Right hindlimb (tissue), 1 donor: ENCODE measurements at regions not wholly inside any gene's neighbourhood (a gene's known extent, or its start where the extent isn't known, plus 50 kb on each side); places are given as distances from the start of the nearest gene placed in this dataset.
"Not testable (repeated sequence)": the region's sequence is repeated elsewhere in the genome, so short reads cannot be mapped to it uniquely, and the experiment has no call there.

Experiments used
- DNase-seq: peaks from one replicate; pipeline ENCODE4 v3.0.0-alpha.2; 2018

DNA sequence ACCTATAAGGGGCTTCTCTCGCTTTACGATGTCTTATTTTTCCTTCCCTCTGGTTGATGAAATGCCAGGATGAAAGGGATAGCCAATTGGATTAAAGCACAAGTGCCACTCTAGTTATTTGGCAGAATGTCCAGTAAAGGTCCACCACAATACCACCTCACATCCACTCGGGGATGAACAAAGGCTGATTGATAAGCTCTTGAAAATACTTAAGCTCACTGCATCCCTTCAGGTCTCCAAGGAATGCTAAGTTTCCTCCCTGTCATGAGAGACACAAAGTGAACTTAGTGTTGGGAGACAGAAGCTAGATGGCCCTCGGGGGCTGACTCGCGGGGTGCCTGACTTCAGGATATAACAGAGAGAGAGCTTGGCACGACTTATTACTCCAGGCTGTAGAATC, 185.9 kb upstream of the ZNF644 start:
- not testable (repeated sequence) for DNase-seq

DNA sequence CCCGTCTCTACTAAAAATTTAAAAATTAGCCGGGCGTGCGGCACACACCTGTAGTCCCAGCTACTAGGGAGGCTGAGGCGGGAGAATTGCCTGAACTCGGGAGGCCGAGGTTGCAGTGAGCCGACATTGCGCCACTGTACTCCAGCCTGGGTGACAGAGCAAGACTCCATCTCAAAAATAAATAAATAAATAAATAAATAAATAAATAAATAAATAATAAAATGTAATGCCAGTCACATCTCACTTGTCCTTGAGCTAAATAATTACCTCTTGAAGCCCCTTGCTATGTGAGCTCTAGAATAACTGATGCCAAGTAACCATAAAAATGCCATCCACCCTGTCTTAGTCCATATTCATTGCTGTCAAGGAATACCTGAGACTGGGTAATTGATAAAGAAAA, 182.3 kb upstream of the ZNF644 start:
- not testable (repeated sequence) for DNase-seq

DNA sequence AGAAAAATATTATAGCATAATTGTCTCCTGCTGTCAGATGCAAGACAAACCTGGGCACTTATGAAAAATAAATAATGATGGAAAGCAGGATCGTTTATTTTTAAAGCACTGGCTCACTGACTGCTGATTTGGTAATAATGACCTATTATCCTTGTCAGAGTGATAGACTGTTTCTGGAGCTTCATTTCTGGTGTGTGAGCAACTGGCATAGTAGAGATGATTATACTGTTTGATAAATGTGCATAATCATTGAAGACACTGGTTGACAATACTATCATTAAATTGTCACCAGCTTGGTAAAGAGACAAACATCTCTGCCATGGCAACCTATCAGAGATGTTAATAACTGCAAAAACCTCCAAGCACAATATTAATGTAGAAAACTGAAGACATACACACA, 179.9 kb upstream of the ZNF644 start:
- no peak for DNase-seq

- DNase-seq: no peak
Measured at GRCh38 chr1:91201176-91201575, 179.3 kb upstream of the ZNF644 start.

- no peak for DNase-seq
Measured at GRCh38 chr1:91200675-91201074, 178.8 kb upstream of the ZNF644 start.

GRCh38 chr1:91199988-91200387, 178.2 kb upstream of the ZNF644 start:
- no peak for DNase-seq

DNA sequence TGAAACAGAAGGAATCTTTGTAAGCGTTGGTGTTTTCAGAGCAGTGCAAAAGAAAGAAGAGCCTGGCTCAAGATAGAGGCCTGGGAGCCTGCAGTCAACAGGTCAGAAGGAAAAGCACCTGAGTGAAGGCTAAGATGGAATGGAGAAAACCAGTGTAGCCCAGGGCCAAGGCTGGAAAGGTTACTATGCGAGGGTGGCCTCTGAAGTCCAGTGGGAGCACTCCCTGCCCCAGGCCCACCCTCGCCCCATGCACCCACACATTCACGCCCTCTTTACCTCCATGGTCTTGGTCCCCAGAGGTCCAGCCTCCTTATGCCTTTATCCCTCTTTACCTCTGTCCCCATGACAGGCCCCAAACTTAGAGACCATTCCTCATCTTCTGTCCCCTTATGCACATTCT, 169.2 kb upstream of the ZNF644 start:
- no peak for DNase-seq

- no peak for DNase-seq
Measured at GRCh38 chr1:91189096-91189495, 167.3 kb upstream of the ZNF644 start.

- not testable (repeated sequence) for DNase-seq
Measured at GRCh38 chr1:91182807-91183206, 161.0 kb upstream of the ZNF644 start.

DNA sequence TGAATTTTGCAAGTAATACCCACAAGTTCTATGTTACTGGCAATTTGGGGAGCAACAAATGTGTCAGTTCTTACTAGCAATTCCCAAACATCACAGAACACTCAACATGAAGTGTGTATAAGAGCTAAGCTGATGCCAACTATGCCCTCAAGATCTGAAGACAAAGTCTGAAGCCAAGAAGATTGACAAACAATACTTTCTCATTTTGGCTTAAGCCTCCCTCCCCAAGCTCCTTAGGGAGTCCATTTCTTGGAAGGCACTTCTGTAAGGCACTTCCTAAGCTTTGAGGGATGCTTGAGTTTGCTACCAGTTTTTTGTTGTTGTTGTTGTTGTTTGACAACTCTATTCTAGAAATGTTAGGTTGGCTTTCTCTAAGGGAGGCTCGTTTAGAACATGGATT, 154.4 kb upstream of the ZNF644 start:
- DNase-seq: no peak

DNA sequence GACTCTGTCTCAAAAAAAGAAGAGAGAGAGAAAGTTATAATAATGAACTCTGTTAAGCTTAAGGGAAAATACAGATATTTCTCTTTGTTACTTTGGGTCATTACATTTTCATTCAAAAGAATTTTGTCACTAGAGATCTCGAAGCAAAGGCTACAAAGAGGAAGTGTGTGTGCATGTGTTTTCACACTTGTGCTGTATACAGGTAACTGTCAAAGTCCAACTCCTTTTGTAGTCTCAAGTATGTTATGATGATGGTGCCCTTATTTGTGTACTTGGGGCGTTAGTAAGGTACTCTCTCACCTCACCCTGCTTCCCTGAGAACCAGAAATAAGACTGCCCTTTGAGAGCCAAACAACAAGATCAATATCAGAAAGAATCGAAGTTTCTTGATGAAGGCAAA, 152.9 kb upstream of the ZNF644 start:
- no peak for DNase-seq

DNA sequence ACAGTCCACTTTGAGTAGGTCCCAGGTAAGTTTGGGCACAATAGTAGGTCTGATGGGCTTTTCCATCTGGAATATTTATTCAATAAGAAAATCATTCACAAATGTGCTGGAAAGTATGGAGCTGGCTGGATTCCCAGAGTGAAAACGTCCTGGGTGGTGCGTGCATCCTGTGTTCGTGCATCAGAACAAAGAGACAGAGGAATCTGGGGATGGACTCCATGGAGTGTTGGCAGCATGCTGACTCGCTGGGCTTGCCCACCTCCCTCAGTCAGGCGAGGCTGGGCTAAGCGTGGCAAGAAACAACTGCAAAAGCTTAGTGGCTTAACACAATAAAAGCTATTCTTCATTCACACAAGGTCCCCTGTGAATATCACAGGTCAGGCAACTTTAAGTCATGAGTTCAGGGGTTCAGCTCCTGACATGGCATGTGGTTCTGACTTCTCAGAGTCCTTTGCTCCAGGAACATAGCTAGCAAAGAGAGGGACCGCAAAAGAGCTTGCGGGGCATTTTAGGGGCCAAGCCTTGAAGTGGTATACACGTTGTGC, 151.6 kb upstream of the ZNF644 start:
- DNase-seq: peak; percentile 60

DNA sequence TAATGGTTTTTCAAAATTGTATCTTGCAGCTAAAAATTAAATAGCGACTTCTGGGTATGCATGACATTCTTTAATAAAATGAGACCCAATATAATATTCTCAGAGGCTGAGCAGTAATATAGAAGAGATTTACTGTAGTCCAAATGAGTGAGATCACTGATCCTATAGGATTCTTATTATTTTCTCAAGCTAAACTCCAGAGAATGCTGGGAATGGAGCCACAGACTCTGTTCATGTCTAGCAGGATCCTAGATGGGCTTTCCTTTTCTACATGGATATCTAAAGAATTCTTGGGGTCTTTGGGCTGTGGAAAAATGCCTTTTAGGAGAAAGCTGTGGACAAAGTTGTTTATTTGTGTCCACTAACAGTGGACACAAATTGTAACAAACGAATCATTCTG, 150.7 kb upstream of the ZNF644 start:
- DNase-seq: no peak

- DNase-seq: peak; percentile 37
Measured at GRCh38 chr1:91171898-91172297, 150.1 kb upstream of the ZNF644 start.

DNA sequence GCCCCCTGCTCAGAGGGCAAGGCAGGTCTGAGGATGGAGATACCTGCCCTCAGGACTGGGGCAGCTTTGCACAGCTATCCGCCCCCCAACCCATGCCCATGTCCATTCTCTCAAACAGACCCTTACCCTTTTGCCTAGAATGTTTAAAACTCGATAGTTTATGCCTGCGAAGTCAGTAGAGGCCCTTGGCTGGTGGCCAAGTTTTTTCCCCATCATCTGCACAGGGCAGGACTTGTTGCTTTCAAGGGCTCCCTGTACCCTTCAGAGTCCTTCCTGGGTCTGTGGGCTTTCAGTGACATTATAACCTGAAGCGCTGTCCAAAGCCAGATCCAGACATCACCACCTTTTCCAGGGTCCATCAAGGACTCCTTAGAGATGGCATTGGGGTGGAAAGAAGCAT, 148.7 kb upstream of the ZNF644 start:
- no peak for DNase-seq

DNA sequence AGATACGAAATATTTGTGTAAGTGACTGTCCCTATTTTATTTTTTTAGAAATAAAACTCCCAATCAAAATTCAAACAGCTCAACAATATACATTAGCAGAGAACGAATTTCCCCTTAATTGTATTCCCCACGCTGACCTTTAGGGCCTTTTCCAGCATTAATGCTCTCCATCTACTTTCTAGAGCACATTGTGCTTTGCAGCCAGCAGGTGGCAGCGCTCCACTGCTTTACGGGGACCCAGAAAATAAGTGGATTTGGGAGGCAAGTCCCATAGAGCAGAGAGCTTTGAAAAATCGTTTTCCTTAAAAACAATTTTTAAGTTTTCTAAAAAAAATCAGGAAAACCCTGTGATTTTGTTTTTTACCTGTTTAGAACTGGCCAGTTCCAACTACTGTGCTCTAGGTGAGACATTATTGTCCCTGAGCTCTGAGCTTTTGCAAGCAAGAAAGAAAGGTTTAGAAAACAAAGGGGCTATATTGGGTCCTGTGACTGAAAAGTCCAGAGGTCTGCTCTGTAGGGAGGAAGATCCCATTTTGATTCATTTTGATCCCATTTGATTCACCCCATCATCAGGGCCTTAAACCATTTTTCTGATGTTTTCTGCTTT, 144.4 kb upstream of the ZNF644 start:
- DNase-seq: peak; percentile 57

DNA sequence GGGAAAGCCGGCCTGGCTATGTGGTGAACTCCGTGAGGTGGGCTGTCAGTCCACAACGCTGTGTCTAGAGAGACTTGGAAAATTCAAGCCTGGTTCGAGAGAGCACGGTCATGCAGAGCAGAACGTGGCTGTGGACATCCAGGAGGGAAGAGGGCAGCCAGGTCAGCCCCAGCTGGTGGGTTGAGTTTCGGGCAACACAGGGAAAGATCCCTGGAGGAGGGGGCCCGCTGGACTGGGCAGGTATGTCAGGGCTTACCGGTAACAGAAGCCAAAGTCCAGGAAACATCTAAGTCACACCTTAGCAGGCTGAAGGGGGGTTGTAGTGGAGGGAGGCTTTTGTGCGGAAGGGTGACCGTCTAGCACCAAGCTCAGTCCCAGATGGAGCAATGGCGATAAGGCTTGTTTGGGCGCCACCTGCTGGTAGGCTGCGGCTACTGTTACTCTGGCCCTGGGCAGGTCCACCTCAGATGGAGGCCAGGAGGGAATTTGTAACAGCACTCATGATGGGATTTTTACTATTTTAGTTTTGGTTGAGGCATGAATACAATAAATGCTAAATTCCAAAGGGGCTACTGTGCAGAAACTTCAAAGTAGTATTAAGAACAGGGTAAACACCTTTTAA, 143.3 kb upstream of the ZNF644 start:
- peak; percentile 78 for DNase-seq

GRCh38 chr1:91162613-91163012, 140.8 kb upstream of the ZNF644 start:
- no peak for DNase-seq

DNA sequence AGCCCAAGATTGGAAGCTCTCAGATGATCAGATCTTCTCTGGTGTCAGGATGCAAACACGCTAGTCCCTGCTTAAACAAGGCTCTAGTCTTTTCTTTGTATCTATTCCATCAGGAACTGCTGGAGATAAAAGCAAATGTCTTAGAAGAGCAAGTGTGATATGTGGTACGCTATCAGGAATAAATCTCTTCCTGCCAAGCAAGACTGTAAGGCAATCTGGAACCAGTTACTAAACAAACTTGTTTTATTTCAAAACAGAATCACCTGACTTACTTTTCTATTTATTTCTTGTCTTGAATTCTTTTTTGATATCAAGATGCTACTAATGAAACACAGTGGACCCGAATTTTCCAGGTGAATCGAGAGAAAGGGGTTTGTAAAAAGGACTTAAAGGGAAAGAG, 139.9 kb upstream of the ZNF644 start:
- no peak for DNase-seq

GRCh38 chr1:91161166-91161565, 139.3 kb upstream of the ZNF644 start:
- DNase-seq: no peak

DNA sequence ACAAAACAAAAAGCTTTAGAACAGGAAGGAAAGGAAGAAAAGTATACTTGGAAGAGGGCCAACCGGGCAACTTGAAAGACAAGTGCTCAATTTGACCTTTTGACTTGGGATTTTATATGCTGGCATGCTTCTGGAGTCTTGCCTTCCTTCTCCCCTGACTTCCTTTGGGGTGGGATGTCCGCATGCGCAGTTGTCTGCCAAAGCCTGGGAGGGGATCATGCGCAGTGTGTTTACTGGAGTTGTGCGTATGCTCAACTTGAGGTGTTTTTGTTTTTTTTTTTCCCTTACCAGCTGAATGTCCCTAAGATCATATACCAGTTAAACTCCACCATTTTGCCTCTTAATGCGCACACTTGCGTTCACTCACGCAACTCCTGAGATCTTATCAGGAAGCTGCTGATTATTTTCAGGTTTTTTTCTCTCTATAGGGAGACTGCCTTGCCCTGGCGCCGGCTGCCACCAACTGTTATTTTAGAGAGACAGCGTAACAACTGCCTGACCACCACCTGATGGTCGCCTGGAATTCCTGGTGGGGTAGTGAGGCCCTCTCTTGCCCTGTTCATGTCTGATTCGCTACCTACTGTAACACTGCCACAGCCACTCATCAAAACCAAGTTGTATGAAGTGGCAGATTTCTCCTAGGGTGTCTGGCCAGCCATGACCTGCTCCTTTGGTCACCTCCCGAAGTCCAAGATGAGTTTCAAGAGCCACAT, 138.7 kb upstream of the ZNF644 start:
- DNase-seq: no peak

- DNase-seq: no peak
Measured at GRCh38 chr1:91153341-91153740, 131.5 kb upstream of the ZNF644 start.

GRCh38 chr1:91152331-91152730, 130.5 kb upstream of the ZNF644 start:
- DNase-seq: no peak

DNA sequence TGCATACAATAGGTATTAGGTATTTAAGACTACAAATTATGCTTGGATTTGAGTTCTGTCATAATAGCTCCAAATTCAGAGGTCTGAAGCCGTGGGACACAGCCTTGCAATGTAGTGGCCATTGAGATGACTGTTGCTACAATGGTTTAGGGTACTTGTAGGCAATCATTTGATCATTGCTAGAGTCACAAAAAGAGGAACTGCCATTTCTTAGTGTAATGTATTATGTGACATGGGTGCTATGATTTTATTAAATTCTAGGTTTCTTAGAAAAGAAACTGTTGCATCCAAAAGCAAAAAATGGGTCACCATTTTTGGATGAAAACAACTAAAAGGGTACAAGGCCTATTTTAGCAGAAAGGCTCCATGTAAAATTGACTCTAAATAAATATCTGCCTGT, 129.9 kb upstream of the ZNF644 start:
- no peak for DNase-seq
